Vagina (tissue), 2 donors: ENCODE measurements at regions not wholly inside any gene's neighbourhood (a gene's known extent, or its start where the extent isn't known, plus 50 kb on each side); places are given as distances from the start of the nearest gene placed in this dataset.

Source experiments
- DNase-seq, 2 donors: peaks; one replicate each; pipeline ENCODE4 v3.0.0-alpha.2; 2017; ENCODE audit errors: extremely low spot score in 2 of 2
- H3K27ac ChIP-seq: fragments of 200-600 bp; sonication (generic); one replicate; pipeline ENCODE4 v1.5.1; 2019
- H3K27me3 ChIP-seq: fragments of 200-600 bp; sonication (generic); one replicate; pipeline ENCODE4 v1.5.1; 2019
- H3K36me3 ChIP-seq, 2 donors: fragments of 200-600 bp; sonication (generic); one replicate each; pipeline ENCODE4 v1.5.1; 2017 to 2019
- H3K4me1 ChIP-seq: fragments of 200-600 bp; sonication (generic); one replicate; pipeline ENCODE4 v1.5.1; 2019
- H3K4me3 ChIP-seq, 2 donors: fragments of 200-600 bp; sonication (generic); 1 replicate in 1 of 2; 2 replicates in 1 of 2; pipeline ENCODE4 v1.5.1; 2016 to 2019
- H3K9me3 ChIP-seq: fragments of 200-600 bp; sonication (generic); one replicate; pipeline ENCODE4 v1.5.1; 2019
- CTCF ChIP-seq, 3 experiments: fragments of 450-650 bp in 2 of 3; fragments of 200-600 bp in 1 of 3; sonication (generic) in 1 of 3; IDR thresholded peaks; one replicate each; pipeline ENCODE4 v1.5.1; 2017 to 2019; ENCODE audit warnings: antibody characterized with exemption in 3 of 3, mild to moderate bottlenecking in 2 of 3, moderate library complexity in 2 of 3
- POLR2A ChIP-seq, 2 donors: fragments of 450-650 bp; IDR thresholded peaks; one replicate each; pipeline ENCODE4 v1.6.1; 2017; ENCODE audit warnings: antibody characterized with exemption in 2 of 2, mild to moderate bottlenecking in 2 of 2, moderate library complexity in 2 of 2
- POLR2AphosphoS5 ChIP-seq, 2 donors: sonication (generic); formaldehyde crosslinking; IDR thresholded peaks; one replicate each; pipeline ENCODE4 v1.9.0; 2017; ENCODE audit warnings: antibody characterized with exemption in 2 of 2, mild to moderate bottlenecking in 2 of 2, low read depth in 1 of 2; ENCODE audit not compliant: insufficient read depth in 1 of 2
- intact Hi-C: fragments of 100-400 bp; cut with DNase I; formaldehyde crosslinking; loops from one replicate; pipeline ENCODE4 v1.15.1; 2023

GRCh38 chr10:4633186-4633585 lies 192.8 kb upstream of the AKR1E2 start:
- TF ChIP-seq POLR2A (IDR thresholded peaks at IDR 0.05) (no peak), CTCF (IDR thresholded peaks at IDR 0.05) (no peak), POLR2AphosphoS5 (IDR thresholded peaks at IDR 0.05; ENCODE audit: insufficient read depth in 1 of 2, low read depth in 1 of 2) (no peak)
- Histone ChIP-seq H3K4me3 (no peak overlapping the region), H3K27me3 (no peaks in the 10 kb centered on the region), H3K36me3 (no peaks in the 10 kb centered on the region), H3K4me1 (peaks cover 4% of the 10 kb centered on the region), H3K9me3 (no peaks in the 10 kb centered on the region), H3K27ac (no peak overlapping the region)
- no peak for DNase-seq
- intact Hi-C loops = no loop called here

GRCh38 chr10:4632757-4633156 lies 193.2 kb upstream of the AKR1E2 start:
- Histone ChIP-seq H3K27ac (no peak overlapping the region), H3K27me3 (no peaks in the 10 kb centered on the region), H3K4me1 (peaks cover 3% of the 10 kb centered on the region), H3K4me3 (no peak overlapping the region), H3K36me3 (no peaks in the 10 kb centered on the region), H3K9me3 (no peaks in the 10 kb centered on the region)
- no peak for DNase-seq
- TF ChIP-seq CTCF (IDR thresholded peaks at IDR 0.05) (no peak), POLR2AphosphoS5 (IDR thresholded peaks at IDR 0.05; ENCODE audit: insufficient read depth in 1 of 2, low read depth in 1 of 2) (no peak), POLR2A (IDR thresholded peaks at IDR 0.05) (no peak)
- intact Hi-C loops = no loop called here

- H3K27ac ChIP-seq = no peak overlapping the region
- intact Hi-C loops = no loop called here
- no peak for DNase-seq
- TF ChIP-seq POLR2AphosphoS5 (IDR thresholded peaks at IDR 0.05; ENCODE audit: insufficient read depth in 1 of 2, low read depth in 1 of 2) (no peak), CTCF (IDR thresholded peaks at IDR 0.05) (no peak), POLR2A (IDR thresholded peaks at IDR 0.05) (no peak)
- no peaks in the 10 kb centered on the region for H3K4me1 ChIP-seq
- no peaks in the 10 kb centered on the region for H3K36me3 ChIP-seq
- H3K27me3 ChIP-seq = no peaks in the 10 kb centered on the region
- H3K4me3 ChIP-seq = no peak overlapping the region
- H3K9me3 ChIP-seq = no peaks in the 10 kb centered on the region
Observed at GRCh38 chr10:4626919-4627318, 199.1 kb upstream of the AKR1E2 start.

- no peak overlapping the region for H3K4me3 ChIP-seq
- no peaks in the 10 kb centered on the region for H3K27me3 ChIP-seq
- no peaks in the 10 kb centered on the region for H3K9me3 ChIP-seq
- no peak for DNase-seq
- TF ChIP-seq POLR2A (IDR thresholded peaks at IDR 0.05) (no peak), POLR2AphosphoS5 (IDR thresholded peaks at IDR 0.05; ENCODE audit: insufficient read depth in 1 of 2, low read depth in 1 of 2) (no peak), CTCF (IDR thresholded peaks at IDR 0.05) (no peak)
- no peaks in the 10 kb centered on the region for H3K36me3 ChIP-seq
- no peaks in the 10 kb centered on the region for H3K4me1 ChIP-seq
- intact Hi-C loops = no loop called here
- H3K27ac ChIP-seq = no peak overlapping the region
Observed at GRCh38 chr10:4623757-4624420, 202.1 kb upstream of the AKR1E2 start.

- intact Hi-C loops = no loop called here
- Histone ChIP-seq H3K27me3 (no peaks in the 10 kb centered on the region), H3K36me3 (no peaks in the 10 kb centered on the region), H3K4me1 (no peaks in the 10 kb centered on the region), H3K4me3 (no peak overlapping the region), H3K9me3 (no peaks in the 10 kb centered on the region), H3K27ac (no peak overlapping the region)
- TF ChIP-seq CTCF (IDR thresholded peaks at IDR 0.05) (no peak), POLR2A (IDR thresholded peaks at IDR 0.05) (no peak), POLR2AphosphoS5 (IDR thresholded peaks at IDR 0.05; ENCODE audit: insufficient read depth in 1 of 2, low read depth in 1 of 2) (no peak)
- no peak for DNase-seq
Observed at GRCh38 chr10:4623200-4623599, 202.8 kb upstream of the AKR1E2 start.
